ENCODE measurements at regions not wholly inside any gene's neighbourhood (a gene's known extent, or its start where the extent isn't known, plus 50 kb on each side); places are given as distances from the start of the nearest gene placed in this dataset.

DNA sequence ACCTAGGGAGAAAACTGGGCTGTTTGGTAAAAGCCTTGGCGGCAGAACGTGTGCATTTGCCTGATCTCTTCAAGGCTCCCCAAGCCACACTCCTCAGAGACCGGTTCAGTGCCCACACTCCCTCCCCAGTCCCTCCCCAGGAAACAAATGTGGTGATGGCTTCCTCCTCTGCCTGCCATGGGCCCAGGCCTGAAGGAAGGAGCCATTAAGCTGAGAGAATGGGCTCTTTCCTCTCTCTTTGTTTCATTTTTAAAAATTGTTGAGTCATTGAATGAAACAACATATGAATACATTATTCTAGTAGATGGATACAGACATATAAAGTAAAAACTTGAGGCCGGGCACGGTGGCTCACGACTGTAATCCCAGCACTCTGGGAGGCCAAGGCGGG, 50.6 kb upstream of the YWHAQ start:
- DNase-seq (ENCODE audit: low spot score) (no peak), FAIRE-seq (no peak)

DNA sequence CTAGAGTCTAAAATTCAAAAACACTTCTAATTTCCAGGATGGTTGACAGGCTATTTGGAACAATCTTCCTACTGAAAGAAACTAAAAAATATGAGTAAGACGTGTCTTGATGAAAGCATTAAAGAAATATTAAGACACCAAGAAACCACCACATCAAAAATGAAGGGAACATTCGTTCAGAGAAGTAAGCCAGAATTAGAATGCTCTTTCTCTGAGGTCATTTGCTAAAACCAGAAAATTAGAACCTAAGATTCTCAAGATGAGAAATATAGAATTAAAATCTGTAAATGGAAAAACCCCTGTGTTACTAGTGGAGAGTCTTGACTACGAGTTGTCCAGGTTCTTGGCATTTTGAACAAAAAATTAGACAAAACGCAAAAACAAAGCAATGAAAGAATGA, 54.8 kb upstream of the YWHAQ start:
- no peak for FAIRE-seq
- no peak for DNase-seq (ENCODE audit: low spot score)

DNA sequence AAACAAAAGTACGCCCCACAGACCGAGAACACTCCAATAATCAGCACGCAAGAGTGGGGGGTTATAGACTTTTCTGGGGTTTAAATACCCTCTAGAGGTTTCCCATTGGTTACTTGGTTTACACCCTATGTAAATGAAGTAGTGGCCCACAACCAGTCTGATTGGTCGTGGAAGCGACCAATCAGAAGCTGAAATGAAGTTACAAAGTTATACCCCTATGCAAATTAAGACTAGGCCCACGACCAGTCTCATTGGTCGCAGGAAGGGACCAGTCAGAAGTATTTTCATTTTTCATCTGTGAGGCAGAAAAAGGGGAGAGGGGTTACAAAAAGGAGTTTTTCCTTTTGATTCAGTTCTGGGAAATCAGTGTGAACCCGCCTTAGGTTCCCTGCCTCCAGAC, 55.3 kb upstream of the YWHAQ start:
- no peak for DNase-seq (ENCODE audit: low spot score)
- FAIRE-seq, result no peak

DNA sequence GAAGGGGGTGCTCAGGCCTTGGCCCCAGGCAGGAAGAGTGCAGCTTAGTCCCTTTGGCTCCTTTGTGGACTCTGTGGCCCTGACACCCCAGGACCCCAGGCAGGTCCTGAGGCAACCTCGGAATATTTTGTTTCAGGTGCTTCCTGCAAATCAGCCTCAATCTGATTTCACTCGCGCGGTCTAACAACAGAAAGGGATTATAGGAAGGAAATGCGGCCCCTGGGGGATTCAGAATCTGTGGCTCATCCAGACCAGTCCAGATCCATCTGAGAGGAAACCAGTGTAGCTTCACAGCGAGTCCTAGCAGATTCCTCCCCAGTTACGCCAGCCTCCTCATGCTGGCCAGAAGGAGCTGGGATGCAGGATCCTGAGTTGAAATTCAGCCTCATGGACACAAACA, 59.5 kb upstream of the YWHAQ start:
- DNase-seq (ENCODE audit: low spot score) (no peak), FAIRE-seq (no peak)

DNA sequence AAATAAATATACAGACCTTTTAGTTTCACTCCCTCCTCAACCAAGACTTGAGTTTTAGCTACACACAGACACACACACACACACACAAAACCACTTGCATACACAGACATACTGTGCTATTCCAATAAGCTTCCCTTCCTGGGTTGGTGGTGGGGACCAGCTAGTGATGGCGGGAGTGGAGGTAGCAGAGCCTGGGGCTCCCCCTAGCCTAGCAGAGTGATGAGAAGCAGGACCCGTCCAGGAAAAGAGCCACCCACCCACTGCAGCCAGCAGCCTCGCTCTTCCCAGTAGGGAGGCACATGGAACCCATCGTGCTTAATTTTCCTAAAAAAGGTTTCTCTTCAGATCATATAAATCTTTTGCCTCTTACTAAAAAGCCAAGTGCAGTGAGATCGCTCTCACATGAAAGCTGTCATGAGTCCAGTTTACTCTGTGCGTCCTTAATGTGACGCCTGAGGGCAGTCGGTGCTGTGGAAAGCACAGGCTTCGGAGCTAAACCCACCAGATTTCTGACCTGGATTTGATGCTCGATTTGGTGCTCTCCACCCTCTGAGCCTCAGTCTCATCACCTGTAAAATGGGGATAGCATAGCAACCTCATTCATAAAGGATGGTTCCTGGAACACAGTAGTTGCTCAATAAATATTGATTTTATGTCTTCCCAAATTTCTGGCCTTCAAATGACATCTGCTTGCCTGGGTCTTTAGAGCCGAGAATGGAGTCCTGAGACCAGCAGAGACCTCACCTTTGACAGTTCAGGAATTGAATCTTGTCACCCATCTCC, 60.1 kb upstream of the YWHAQ start:
- DNase-seq (ENCODE audit: low spot score) (no peak), FAIRE-seq (no peak)

DNA sequence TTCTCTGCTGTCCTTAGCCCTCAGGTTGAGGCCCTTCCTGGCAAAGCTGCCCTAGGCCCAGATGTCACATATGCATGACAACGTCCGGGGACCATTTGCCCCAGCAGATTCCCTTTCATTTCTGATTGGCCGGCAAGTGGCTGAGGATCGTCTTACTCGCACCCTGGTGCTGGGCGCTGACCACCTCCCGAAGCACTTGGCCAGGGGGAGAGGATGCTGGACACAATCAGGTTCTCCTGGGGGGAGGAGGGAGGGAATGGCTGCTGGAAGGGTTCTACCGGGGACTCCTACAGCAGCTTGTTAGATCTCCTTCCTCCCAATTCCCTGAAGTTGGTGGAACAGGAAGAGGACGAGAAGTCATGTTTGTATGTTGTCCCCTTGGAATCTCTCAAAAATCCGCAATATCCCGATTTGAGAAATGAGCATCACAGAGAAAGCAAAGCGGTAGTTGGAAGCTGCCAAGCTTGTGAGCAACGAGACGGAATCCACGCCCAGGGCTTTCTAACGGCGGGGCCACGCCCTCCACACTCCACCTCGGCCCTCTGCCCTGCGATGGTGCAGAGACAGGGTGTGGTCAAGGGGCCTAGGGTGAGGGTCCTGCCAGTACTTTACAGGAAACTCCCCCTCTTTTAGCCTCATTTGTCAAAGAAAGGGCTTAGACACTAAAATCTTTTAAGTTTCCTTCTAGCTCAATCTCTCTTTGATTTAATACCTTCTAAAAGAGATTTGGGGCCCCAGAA, 61.8 kb upstream of the YWHAQ start:
- no peak for DNase-seq (ENCODE audit: low spot score)
- no peak for FAIRE-seq

DNA sequence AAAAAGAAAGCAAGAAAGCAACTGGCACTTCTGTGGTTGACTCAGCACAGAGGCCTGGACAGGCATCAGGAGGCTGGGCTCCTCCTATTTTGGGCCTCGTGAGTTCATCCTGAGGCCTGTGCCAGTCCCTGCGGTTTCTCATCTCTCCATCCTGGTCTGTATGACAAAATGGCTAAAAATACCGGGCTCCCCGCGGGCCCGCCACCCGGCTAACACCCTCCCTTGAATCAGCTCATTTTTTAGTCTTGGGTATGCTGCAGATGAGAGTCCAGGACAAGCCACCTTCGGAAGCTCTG, 62.3 kb upstream of the YWHAQ start:
- no peak for FAIRE-seq
- peak; percentile 50 for DNase-seq (ENCODE audit: low spot score)

DNA sequence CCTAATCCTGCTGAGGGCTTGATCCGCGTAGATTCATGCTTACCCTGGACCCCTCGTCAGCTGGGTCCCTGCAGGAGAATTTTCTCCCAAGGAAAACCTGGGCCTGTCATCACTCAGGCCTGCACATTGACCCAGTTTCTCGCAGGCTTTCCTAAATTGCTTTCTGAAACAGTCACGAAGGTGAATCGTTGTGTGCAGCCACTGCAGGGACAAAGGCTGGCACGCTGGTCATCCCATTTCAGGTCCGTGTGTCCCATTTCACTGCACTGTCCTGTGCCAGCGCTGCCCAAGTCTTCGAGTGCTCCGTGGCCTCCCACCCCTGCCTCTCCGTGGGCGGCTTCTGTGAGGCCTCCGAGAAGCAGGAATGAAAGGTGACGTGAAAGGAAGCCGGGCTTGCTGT, 62.8 kb upstream of the YWHAQ start:
- FAIRE-seq, result no peak
- DNase-seq (ENCODE audit: low spot score), result no peak

DNA sequence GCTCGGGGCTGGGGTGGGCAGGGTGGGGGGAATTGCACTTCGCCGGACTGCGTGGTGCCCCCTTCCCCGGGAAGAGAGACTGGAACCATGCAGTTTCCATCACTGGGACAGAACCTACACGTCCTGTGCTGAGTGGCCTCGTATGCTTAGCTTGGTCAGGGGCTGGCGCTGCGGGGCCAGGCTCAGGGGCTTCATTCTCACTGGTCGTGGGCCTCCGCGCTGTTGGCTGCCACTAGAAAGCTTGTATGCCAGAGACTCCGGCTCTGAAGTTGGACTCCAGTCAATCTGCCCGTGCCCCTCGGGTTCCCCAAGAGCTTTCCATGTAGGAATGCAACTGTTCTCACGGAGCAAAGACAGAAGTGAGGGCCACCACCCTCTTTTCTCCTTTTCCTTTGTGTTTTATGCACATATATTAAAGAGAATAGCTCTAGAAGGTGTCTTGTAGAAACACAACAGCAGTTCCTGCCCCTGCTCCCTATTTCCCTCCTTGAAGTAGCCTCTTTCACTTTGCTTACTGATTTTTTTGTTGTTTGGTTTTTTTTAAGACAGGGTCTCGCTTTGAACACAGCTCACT, 64.0 kb upstream of the YWHAQ start:
- DNase-seq (ENCODE audit: low spot score) (no peak), FAIRE-seq (no peak)

DNA sequence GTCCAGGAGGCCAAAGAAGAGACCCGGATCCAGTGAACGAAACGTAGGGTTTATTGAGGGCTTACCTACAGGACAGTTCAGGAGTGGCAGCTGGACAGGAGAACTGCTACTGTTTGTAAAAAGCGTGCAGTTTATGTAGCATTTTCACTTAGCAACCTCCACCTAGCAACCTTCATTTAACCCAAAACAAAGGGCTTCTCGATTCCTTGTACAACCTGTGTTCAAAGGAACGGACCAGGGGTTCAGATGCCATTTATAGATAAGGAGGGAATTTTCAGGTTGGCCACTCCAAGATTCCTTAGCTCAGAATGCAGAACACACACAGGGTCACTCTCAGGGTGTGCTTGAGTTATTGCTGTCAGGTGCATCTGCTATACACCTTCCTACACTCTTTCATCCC, 65.1 kb upstream of the YWHAQ start:
- DNase-seq (ENCODE audit: low spot score) (no peak), FAIRE-seq (no peak)

DNA sequence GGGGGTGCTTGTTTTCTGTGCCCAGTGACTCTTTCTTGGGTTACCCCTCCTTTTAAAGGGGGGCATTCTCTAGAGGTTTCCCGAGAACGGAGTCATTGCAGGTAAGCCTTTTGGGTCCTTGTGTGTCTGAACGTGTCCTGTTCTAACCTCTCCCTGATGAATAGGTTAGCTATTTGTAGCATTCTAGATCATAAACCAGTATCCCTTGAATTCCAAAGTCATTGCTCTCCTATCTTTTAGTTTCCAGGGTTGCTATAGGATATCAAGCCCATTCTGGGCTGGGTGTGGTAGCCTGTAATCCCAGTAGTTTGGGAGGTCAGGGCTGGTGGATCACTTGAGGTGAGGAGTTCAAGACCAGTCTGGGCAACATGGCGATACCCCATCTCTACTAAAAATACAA, 65.9 kb upstream of the YWHAQ start:
- FAIRE-seq (no peak), DNase-seq (ENCODE audit: low spot score) (no peak)

DNA sequence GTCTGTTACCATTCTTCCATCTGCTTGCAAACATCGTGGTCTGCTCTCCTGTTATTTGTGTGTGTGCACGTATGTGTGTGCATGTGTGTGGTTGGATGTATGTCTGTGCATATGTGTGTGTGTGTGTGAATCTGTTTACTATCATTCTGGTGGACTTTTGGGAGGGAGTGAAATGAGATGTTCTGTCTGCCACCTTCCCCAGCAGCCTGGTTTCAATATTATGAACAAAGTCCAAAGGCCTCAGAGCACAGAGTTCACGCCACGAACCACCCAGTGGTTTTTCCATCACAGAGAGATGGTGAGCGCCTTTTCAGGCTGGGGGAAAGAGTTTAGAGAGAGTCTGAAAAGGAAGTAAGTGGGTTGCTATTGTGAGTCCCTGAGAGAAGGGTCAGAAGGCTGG, 67.1 kb upstream of the YWHAQ start:
- DNase-seq (ENCODE audit: low spot score) (no peak), FAIRE-seq (no peak)

DNA sequence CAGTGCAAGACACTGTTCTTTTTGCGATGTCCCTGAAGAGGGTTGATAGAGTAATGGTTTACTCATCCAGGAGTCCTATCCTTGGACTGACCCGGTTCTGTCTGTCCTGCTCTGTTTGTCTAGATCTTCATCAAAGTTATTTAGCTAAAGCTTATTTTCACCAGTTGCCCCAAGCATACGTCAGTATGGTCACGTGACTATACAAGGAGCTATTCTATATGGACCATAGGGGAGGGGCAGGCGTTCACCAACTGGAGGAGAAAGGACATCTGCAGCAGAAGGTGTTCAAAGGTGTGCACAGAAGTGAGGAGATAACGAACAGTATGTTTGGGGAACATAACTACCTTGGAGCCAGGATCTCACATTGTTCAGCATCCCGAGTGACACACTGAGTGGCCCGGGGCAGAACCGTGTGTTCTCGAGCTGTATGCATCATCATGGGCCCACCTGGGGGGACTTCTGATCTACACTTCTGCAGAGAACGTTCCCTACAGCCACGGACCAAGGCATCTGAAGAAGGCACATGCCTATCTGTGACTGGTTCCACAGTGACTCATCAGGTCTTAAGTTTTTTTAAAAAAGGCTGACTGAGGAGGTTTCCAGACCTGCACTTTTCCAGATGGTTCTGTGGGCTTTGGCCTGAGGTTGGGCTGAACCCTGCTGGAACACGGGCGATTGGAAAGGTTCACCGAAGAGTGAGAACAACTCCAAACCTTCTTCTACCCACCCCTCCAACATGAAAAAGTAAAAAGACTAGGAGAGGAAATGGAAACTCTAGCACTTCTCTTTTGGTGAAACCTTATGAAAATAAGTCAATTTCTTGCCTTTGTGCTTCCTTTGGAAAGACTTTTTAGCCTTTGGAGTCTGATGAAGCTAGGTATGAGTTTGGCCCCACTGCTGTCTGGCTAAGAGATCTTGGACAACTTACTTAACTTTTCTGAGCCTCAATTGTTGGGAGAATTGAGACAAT, 68.6 kb upstream of the YWHAQ start:
- no peak for FAIRE-seq
- DNase-seq (ENCODE audit: low spot score), result peak; percentile 60

DNA sequence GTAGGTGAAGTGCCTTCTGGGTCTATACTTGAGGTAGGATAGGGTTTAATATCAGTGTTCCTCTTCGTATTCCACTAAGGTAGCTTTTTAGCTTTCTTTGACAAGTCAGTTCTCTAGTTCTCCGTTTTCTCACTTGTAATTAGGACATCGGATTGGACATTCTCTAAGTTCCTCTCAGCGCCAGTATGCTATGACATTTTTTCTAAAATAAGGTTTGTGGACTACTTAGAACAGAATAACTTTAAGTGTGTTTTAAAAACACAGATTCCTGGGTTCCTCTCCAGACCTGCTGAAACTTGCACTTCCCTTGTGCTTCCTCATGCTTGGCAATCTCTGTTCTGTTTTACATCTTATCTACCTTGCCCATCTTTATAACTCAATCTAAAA, 69.3 kb upstream of the YWHAQ start:
- DNase-seq (ENCODE audit: low spot score) (no peak), FAIRE-seq (no peak)

DNA sequence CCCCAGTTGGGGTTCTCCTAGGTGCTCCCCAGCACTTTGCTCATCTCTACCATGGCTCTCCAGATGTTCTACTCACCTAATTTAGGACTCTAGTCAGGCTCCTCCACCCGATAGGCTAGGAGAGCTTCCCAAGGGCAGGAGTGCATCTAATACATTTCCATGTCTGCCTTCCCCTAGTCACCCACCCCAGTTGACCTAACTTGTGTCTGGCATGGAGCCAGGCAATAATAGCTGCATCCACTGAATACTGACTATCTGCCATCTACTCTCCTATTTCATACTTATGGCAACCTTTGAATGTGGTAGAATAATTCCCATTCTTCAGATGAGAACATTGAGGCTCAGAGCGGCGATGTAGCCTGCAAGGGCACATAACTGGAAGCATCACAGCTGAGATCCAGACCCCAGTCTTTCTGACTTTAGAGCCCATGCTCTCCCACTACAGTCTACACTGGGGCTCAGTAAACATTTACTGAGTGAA, 71.8 kb upstream of the YWHAQ start:
- no peak for DNase-seq (ENCODE audit: low spot score)
- no peak for FAIRE-seq

DNA sequence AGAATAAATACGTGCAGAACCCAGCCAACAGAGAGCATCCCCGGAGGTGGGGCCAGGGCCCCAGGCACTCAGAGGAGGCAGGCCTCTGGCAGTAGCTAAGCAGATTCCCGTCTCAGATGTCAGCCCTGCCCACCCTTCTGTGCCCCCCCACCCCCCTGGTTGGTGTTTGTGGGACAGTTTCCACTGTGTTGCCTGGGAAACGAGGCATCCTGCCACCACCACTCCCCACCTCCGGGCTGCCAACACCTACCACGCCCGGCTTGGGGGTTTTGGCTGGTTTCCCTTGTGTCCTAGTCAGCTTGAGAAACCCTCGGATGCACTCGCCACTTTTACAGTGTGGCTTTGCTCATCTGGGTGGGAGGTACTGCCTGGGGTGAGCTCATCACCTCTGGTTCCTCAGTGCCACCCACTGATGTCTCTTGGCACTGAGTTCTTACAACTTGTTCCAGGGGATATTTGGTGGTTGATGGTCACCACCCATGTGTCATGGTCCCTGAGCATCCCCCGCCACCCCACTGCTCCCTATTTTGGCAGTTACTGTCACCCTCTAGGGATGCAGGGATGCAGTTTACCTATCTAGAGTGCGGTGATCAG, 72.4 kb upstream of the YWHAQ start:
- peak; percentile 98 for DNase-seq (ENCODE audit: low spot score)
- no peak for FAIRE-seq

DNA sequence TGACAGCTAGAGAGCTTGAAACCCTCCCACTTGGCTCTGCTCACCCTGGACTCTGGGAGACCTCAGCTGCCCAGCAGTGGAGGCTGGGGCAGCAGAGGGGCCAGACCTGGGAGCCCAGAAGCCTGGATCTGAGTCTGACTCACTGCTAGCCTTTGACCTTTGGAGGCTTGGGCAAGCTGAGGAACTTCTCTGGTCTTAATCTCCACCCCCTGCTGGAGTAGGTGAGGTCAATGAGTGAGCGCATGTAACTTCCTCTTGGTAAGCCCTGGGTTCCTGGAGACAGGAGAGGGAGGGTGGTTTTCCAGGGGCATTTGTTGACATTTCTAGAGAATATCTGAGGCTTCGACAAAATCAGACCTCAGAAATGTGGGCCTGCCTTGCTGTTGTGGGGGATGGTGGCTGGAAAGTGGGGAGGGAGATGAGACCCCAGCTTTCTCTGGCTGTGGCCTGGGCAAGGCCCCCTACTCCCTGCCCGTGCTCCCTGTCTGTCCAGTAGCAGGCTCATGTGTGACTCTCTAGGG, 73.0 kb upstream of the YWHAQ start:
- FAIRE-seq, result peak; percentile 91
- DNase-seq (ENCODE audit: low spot score), result peak; percentile 98

DNA sequence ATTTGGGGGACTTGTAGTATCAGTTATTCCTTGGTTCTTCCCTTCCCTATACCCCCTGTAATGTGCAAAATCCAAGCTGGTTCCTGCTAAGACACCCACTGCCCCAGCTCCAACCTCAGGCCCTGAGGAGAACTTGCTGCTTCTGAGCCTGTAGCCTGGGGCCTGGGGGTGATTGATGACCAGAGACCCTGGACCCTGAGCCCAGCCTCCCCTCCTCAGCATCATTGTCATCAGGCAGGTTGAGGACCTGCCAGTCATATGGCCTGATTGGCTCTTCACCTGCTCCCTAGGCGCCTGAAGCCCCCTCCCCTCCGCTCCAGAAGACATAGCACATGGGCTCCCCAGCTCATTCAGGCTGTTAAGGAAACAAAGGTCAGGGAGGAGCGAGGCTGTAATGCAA, 73.8 kb upstream of the YWHAQ start:
- FAIRE-seq, result no peak
- DNase-seq (ENCODE audit: low spot score), result no peak

DNA sequence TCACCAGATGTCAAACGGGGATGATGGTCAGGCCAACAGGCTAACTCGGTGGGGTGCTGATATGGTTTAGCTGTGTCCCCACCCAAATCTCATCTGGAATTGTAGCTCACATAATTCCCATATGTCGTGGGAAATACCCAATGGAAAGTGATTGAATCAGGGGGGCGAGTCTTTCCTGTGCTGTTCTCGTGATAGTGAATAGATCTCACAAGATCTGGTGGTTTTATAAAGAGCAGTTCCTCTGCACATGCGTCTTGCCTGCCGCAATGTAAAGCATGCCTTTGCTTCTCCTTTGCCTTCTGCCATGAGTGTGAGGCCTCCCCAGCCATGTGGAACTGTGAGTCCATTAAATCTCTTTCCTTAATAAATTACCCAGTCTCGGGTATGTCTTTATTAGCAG, 74.4 kb upstream of the YWHAQ start:
- DNase-seq (ENCODE audit: low spot score) (no peak), FAIRE-seq (no peak)

DNA sequence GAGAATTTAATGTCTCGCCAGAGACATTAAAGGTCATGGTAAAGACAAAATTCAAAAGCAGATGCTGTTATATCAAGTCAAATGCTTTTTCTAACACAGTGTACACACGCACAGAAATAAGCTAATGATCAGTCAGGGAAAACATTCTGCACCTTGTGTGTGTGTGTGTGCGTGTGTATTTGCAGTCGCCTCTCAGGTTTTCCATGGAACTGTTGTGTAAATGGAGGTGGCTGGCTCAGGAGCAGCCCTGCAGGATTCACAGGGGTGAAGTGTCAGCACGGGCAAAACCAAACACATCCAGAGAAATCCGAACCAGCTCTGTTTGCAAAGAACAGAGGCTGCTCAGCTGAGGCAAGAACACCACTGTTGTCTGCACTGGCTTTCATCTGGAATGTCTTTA, 76.2 kb upstream of the YWHAQ start:
- FAIRE-seq, result no peak
- DNase-seq (ENCODE audit: low spot score), result no peak

DNA sequence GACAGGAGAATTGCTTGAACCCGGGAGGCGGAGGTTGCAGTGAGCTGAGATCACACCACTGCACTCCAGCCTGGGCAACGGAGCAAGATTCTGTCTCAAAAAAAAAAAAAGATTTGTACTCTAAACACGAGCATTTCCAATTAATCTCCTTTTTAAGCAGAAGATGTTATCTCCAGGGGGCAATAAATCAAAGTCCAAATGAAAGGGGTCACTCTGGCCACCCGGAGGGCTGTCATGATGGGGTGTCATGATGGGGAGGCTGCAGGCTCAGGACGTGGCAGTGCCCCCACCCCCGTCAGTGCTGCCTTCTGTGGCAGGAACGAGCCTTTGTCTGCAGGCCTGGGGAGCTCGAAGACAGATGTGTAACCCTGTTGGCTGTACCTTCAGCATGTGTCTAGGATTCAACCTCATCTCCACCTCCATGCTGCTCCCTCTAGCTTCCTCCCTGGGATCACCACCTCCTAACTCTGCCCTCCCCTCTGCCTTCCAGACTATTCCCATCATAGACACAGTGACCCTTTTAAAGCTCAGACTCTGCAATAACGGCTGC, 76.9 kb upstream of the YWHAQ start:
- no peak for FAIRE-seq
- no peak for DNase-seq (ENCODE audit: low spot score)

Data from RCC 7860 (cell line).